Osteocyte (in vitro differentiated cells): ENCODE measurements at regions not wholly inside any gene's neighbourhood (a gene's known extent, or its start where the extent isn't known, plus 50 kb on each side); places are given as distances from the start of the nearest gene placed in this dataset.

Experiments used
- DNase-seq: peaks from one replicate; pipeline ENCODE4 v3.0.0; 2021; ENCODE audit warnings: mixed read lengths; ENCODE audit not compliant: unreplicated experiment; ENCODE audit errors: extremely low spot score
- H3K27ac Mint-ChIP-seq: one replicate; pipeline ENCODE4 v1.8.0; 2021; ENCODE audit warnings: mild to moderate bottlenecking, mixed read lengths; ENCODE audit not compliant: unreplicated experiment
- H3K27me3 Mint-ChIP-seq: one replicate; pipeline ENCODE4 v1.8.0; 2021; ENCODE audit warnings: mixed read lengths; ENCODE audit not compliant: unreplicated experiment
- H3K36me3 Mint-ChIP-seq: one replicate; pipeline ENCODE4 v1.8.0; 2021; ENCODE audit warnings: mixed read lengths; ENCODE audit not compliant: unreplicated experiment
- H3K4me1 Mint-ChIP-seq: one replicate; pipeline ENCODE4 v1.8.0; 2021; ENCODE audit warnings: mixed read lengths; ENCODE audit not compliant: unreplicated experiment
- H3K4me3 Mint-ChIP-seq: one replicate; pipeline ENCODE4 v1.8.0; 2021; ENCODE audit warnings: mild to moderate bottlenecking, moderate library complexity, mixed read lengths; ENCODE audit not compliant: unreplicated experiment
- H3K9me3 Mint-ChIP-seq: one replicate; pipeline ENCODE4 v1.8.0; 2021; ENCODE audit warnings: mixed read lengths; ENCODE audit not compliant: unreplicated experiment
- TF ChIP-seq, protein P1 (sequence below): fragments of 200-600 bp; sonication (generic); IDR thresholded peaks from 2 replicates; pipeline ENCODE4 v1.5.0; 2021; ENCODE audit warnings: antibody characterized with exemption, mild to moderate bottlenecking, moderate library complexity

DNA sequence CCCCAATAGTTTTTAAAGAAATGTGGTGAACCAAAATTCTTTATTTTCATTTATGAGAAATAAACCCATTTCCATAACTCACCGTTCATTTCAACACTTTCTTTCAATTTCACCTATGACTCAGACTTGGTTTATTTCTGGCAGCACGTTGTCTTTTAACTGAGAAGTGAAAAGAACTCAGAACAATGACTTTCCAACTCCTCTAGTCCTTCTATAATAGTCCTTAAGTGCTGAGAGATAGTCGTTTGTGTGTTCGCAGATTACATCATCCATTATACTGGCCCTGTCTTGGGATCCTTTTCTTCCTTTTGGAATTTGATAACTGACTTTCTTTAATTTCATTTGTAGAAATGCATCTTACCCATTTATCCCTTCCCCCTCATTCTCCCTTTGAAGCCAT lies 113.6 kb downstream of the GLUD2 start:
- Mint-ChIP-seq H3K4me1 (no peaks in the 10 kb centered on the region), H3K27me3 (no peaks in the 10 kb centered on the region), H3K36me3 (no peaks in the 10 kb centered on the region), H3K9me3 (no peaks in the 10 kb centered on the region), H3K4me3 (no peak overlapping the region), H3K27ac (no peak overlapping the region)
- TF ChIP-seq, protein P1, sequence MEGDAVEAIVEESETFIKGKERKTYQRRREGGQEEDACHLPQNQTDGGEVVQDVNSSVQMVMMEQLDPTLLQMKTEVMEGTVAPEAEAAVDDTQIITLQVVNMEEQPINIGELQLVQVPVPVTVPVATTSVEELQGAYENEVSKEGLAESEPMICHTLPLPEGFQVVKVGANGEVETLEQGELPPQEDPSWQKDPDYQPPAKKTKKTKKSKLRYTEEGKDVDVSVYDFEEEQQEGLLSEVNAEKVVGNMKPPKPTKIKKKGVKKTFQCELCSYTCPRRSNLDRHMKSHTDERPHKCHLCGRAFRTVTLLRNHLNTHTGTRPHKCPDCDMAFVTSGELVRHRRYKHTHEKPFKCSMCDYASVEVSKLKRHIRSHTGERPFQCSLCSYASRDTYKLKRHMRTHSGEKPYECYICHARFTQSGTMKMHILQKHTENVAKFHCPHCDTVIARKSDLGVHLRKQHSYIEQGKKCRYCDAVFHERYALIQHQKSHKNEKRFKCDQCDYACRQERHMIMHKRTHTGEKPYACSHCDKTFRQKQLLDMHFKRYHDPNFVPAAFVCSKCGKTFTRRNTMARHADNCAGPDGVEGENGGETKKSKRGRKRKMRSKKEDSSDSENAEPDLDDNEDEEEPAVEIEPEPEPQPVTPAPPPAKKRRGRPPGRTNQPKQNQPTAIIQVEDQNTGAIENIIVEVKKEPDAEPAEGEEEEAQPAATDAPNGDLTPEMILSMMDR, result no peak
- DNase-seq, result no peak

DNA sequence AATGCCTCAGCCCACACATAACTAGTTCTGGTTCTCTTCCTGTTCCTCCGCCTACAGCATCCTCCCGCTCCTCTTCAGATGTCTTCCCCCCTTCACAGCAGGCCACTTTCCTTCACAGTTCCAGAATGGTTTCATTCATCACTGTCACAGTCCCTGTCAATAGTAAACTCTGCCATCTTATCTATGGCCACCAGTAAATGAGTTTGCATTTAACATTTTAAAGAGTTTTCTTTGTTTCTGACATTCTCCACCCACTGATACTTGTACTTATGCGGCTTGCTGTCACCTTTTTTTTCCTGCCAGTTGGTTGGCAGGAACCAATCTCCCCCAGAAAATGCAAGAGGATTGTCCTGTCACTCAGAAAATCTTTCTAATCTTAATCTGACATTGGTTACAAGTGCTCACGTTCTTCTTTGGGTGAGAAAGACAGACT lies 114.1 kb downstream of the GLUD2 start:
- H3K9me3 Mint-ChIP-seq, result no peaks in the 10 kb centered on the region
- no peaks in the 10 kb centered on the region for H3K27me3 Mint-ChIP-seq
- no peak overlapping the region for H3K27ac Mint-ChIP-seq
- TF ChIP-seq, protein P1, result no peak
- no peaks in the 10 kb centered on the region for H3K4me1 Mint-ChIP-seq
- no peaks in the 10 kb centered on the region for H3K36me3 Mint-ChIP-seq
- DNase-seq, result no peak
- H3K4me3 Mint-ChIP-seq, result no peak overlapping the region

DNA sequence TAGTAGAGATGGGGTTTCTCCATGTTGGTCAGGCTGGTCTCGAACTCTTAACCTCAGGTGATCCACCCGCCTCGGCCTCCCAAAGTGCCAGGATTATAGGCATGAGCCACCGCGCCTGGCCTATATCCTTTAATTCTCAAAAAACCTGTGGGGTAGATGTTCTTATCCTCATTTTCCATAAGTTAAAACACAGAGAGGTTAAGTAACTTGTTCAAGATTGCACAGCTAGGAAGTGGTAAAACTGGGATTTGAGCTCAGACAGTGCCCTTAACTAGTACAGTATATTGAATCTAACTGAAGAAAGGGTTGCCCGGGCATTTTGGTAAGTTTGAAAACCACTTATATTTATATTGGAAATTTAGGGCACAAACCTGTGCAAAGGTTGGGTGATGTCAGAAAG lies 116.0 kb downstream of the GLUD2 start:
- no peak for DNase-seq
- Mint-ChIP-seq H3K27me3 (no peaks in the 10 kb centered on the region), H3K9me3 (no peaks in the 10 kb centered on the region), H3K27ac (no peak overlapping the region), H3K36me3 (no peaks in the 10 kb centered on the region), H3K4me3 (no peak overlapping the region), H3K4me1 (no peaks in the 10 kb centered on the region)
- TF ChIP-seq, protein P1, result no peak

GRCh38 chrX:121165930-121166359 lies 118.5 kb downstream of the GLUD2 start:
- H3K36me3 Mint-ChIP-seq, result no peaks in the 10 kb centered on the region
- TF ChIP-seq, protein P1, result no peak
- H3K4me3 Mint-ChIP-seq, result no peak overlapping the region
- no peak for DNase-seq
- no peaks in the 10 kb centered on the region for H3K27me3 Mint-ChIP-seq
- no peaks in the 10 kb centered on the region for H3K4me1 Mint-ChIP-seq
- peaks cover 5% of the 10 kb centered on the region for H3K9me3 Mint-ChIP-seq
- no peak overlapping the region for H3K27ac Mint-ChIP-seq

GRCh38 chrX:121169099-121170035 lies 122.0 kb downstream of the GLUD2 start:
- TF ChIP-seq, protein P1, result no peak
- Mint-ChIP-seq H3K4me1 (no peaks in the 10 kb centered on the region), H3K4me3 (no peak overlapping the region), H3K27ac (no peak overlapping the region), H3K27me3 (no peaks in the 10 kb centered on the region), H3K36me3 (no peaks in the 10 kb centered on the region), H3K9me3 (peaks cover 7% of the 10 kb centered on the region)
- no peak for DNase-seq
